H9 (cell line): ENCODE measurements at regions not wholly inside any gene's neighbourhood (a gene's known extent, or its start where the extent isn't known, plus 50 kb on each side); places are given as distances from the start of the nearest gene placed in this dataset.

Experiments
- DNase-seq: peaks from one replicate; pipeline ENCODE4 v3.0.0-alpha.2; 2017
- H2AFZ ChIP-seq: one replicate; pipeline ENCODE4 v1.6.1; 2013; ENCODE audit warnings: mild to moderate bottlenecking, low read length, control low read depth, moderate library complexity
- H2AK5ac ChIP-seq: 2 replicates; pipeline ENCODE4 v1.6.1; 2013; ENCODE audit warnings: low read length, control low read depth, mixed read lengths; ENCODE audit not compliant: insufficient read length
- H2BK120ac ChIP-seq: one replicate; pipeline ENCODE4 v1.6.1; 2013; ENCODE audit warnings: low read depth, mild to moderate bottlenecking, low read length, control low read depth, inconsistent platforms; ENCODE audit not compliant: poor library complexity, severe bottlenecking
- H2BK12ac ChIP-seq: 2 replicates; pipeline ENCODE4 v1.6.1; 2013; ENCODE audit warnings: low read length, control low read depth, mixed read lengths, low read depth; ENCODE audit not compliant: insufficient read length
- H2BK15ac ChIP-seq: 2 replicates; pipeline ENCODE4 v1.6.1; 2013; ENCODE audit warnings: low read depth, low read length, control low read depth
- H2BK20ac ChIP-seq: one replicate; pipeline ENCODE4 v1.6.1; 2013; ENCODE audit warnings: low read depth, mild to moderate bottlenecking, low read length, control low read depth, inconsistent platforms; ENCODE audit not compliant: poor library complexity, severe bottlenecking
- H2BK5ac ChIP-seq: 2 replicates; pipeline ENCODE4 v1.6.1; 2013; ENCODE audit warnings: low read length, control low read depth, mixed read lengths; ENCODE audit not compliant: insufficient read length
- H3K14ac ChIP-seq: 2 replicates; pipeline ENCODE4 v1.6.1; 2013; ENCODE audit warnings: low read length, control low read depth; ENCODE audit not compliant: insufficient read depth
- H3K18ac ChIP-seq: 2 replicates; pipeline ENCODE4 v1.6.1; 2013; ENCODE audit warnings: low read depth, mild to moderate bottlenecking, mixed read lengths, low read length, control low read depth; ENCODE audit not compliant: insufficient read length
- H3K23ac ChIP-seq: 2 replicates; pipeline ENCODE4 v1.6.1; 2013; ENCODE audit warnings: low read length, control low read depth, mixed read lengths, low read depth; ENCODE audit not compliant: insufficient read length
- H3K23me2 ChIP-seq: 2 replicates; pipeline ENCODE4 v1.6.1; 2013; ENCODE audit warnings: low read depth, mild to moderate bottlenecking, mixed read lengths, low read length, control low read depth; ENCODE audit not compliant: insufficient read length, poor library complexity, severe bottlenecking
- H3K27ac ChIP-seq: 2 replicates; pipeline ENCODE4 v1.5.1; 2013; ENCODE audit warnings: low read length, control low read depth, mixed read lengths, low read depth; ENCODE audit not compliant: insufficient read length
- H3K27me3 ChIP-seq: 2 replicates; pipeline ENCODE4 v1.6.1; 2013; ENCODE audit warnings: low read length, control low read depth, inconsistent platforms; ENCODE audit not compliant: insufficient read depth
- H3K4ac ChIP-seq: 2 replicates; pipeline ENCODE4 v1.6.1; 2013; ENCODE audit warnings: low read depth, mild to moderate bottlenecking, control low read depth, inconsistent platforms, low read length, moderate library complexity
- H3K4me1 ChIP-seq: 2 replicates; pipeline ENCODE4 v1.6.1; 2013; ENCODE audit warnings: low read length, control low read depth, inconsistent platforms; ENCODE audit not compliant: insufficient read depth
- H3K4me2 ChIP-seq: 2 replicates; pipeline ENCODE4 v1.6.1; 2013; ENCODE audit warnings: low read length, control low read depth, mixed read lengths; ENCODE audit not compliant: insufficient read length, insufficient read depth
- H3K56ac ChIP-seq: 2 replicates; pipeline ENCODE4 v1.6.1; 2013; ENCODE audit warnings: low read depth, mild to moderate bottlenecking, mixed read lengths, low read length, control low read depth; ENCODE audit not compliant: insufficient read length
- H3K79me1 ChIP-seq: 2 replicates; pipeline ENCODE4 v1.6.1; 2013; ENCODE audit warnings: low read depth, mild to moderate bottlenecking, moderate library complexity, low read length, control low read depth, inconsistent platforms; ENCODE audit not compliant: insufficient read depth, poor library complexity, severe bottlenecking
- H3K79me2 ChIP-seq: 2 replicates; pipeline ENCODE4 v1.6.1; 2013; ENCODE audit warnings: low read length, control low read depth, inconsistent platforms; ENCODE audit not compliant: insufficient read depth
- H3K9ac ChIP-seq: 2 replicates; pipeline ENCODE4 v1.6.1; 2013; ENCODE audit warnings: low read length, control low read depth, mixed read lengths; ENCODE audit not compliant: insufficient read length; ENCODE audit errors: extremely low read depth
- H3K9me3 ChIP-seq: one replicate; pipeline ENCODE4 v1.6.1; 2013; ENCODE audit warnings: low read depth, low read length, inconsistent platforms; ENCODE audit not compliant: control insufficient read depth
- H3T11ph ChIP-seq: one replicate; pipeline ENCODE4 v1.6.1; 2013; ENCODE audit warnings: mild to moderate bottlenecking, low read length, control low read depth, inconsistent platforms
- H4K20me1 ChIP-seq: one replicate; pipeline ENCODE4 v1.6.1; 2013; ENCODE audit not compliant: control insufficient read depth, insufficient read length, insufficient read depth
- H4K5ac ChIP-seq: 2 replicates; pipeline ENCODE4 v1.6.1; 2013; ENCODE audit warnings: low read depth, mild to moderate bottlenecking, mixed read lengths, low read length, control low read depth; ENCODE audit not compliant: insufficient read length
- H4K8ac ChIP-seq: replicated peaks from 2 replicates; pipeline ENCODE4 v1.6.1; 2013; ENCODE audit warnings: low read length, control low read depth, mixed read lengths, low read depth; ENCODE audit not compliant: insufficient read length
- H4K91ac ChIP-seq: 2 replicates; pipeline ENCODE4 v1.6.1; 2013; ENCODE audit warnings: low read depth, mild to moderate bottlenecking, moderate library complexity, mixed read lengths, low read length, control low read depth; ENCODE audit not compliant: insufficient read length
- H3K27ac Mint-ChIP-seq, 3 experiments: 2 replicates in 2 of 3; 3 replicates in 1 of 3; pipeline ENCODE4 v1.8.0; 2020 to 2021; ENCODE audit warnings: mixed read lengths in 3 of 3, mild to moderate bottlenecking in 1 of 3, moderate library complexity in 1 of 3
- H3K27me3 Mint-ChIP-seq: 2 replicates; pipeline ENCODE4 v1.8.0; 2021; ENCODE audit warnings: low read depth, mild to moderate bottlenecking, moderate library complexity, mixed read lengths
- H3K36me3 Mint-ChIP-seq, 3 experiments: 2 replicates in 2 of 3; 3 replicates in 1 of 3; pipeline ENCODE4 v1.8.0; 2020 to 2021; ENCODE audit warnings: low read depth in 3 of 3, mixed read lengths in 3 of 3; ENCODE audit not compliant: insufficient read depth in 1 of 3
- H3K4me1 Mint-ChIP-seq, 2 experiments: 2 replicates each; pipeline ENCODE4 v1.8.0; 2020; ENCODE audit warnings: mixed read lengths in 2 of 2
- H3K4me3 Mint-ChIP-seq, 2 experiments: 2 replicates in 1 of 2; 3 replicates in 1 of 2; pipeline ENCODE4 v1.8.0; 2020 to 2021; ENCODE audit warnings: mild to moderate bottlenecking in 2 of 2, mixed read lengths in 2 of 2, moderate library complexity in 1 of 2
- H3K9me3 Mint-ChIP-seq, 2 experiments: 2 replicates in 1 of 2; 3 replicates in 1 of 2; pipeline ENCODE4 v1.8.0; 2020; ENCODE audit warnings: mild to moderate bottlenecking in 2 of 2, mixed read lengths in 2 of 2, moderate library complexity in 1 of 2
- WGBS: extraction: QIAGEN DNeasy Blood & Tissue Kit; methylation state at CpG from one replicate; pipeline ENCODE4 v1.1.7; 2013; ENCODE audit warnings: missing lambda C conversion rate, low lambda C conversion rate, mixed read lengths; ENCODE audit not compliant: insufficient read length; ENCODE audit errors: extremely low coverage; 5-methylcytosine and 5-hydroxymethylcytosine counted together
- TF ChIP-seq, protein P1 (sequence below): fragments of 200-600 bp; sonication (generic); conservative IDR thresholded peaks from 3 replicates; pipeline ENCODE4 v1.8.0; 2021; ENCODE audit warnings: antibody characterized with exemption, mild to moderate bottlenecking

DNA sequence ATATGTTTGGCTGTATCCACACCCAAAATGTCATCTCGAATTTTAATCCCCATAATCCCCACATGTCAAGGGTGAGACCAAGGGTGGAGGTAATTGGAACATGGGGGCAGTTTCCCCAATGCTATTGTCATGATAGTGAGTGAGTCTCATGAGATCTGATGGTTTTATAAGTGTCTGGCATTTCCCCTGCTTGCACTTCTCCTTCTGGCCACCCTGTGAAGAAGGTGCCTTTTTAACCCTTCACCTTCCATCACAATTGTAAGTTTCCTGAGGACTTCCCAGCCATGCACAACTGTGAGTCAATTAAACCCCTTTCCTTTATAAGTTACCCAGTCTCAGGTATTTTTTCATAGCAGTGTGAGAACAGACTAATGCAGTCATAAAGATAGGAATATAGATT, 216.7 kb upstream of the SSTR1 start:
- Histone ChIP-seq H2AFZ (no peak overlapping the region), H2BK120ac (no peak overlapping the region), H4K5ac (no peak overlapping the region), H4K8ac (no peak overlapping the region), H3K9ac (no peak overlapping the region), H3K14ac (no peak overlapping the region), H3K23ac (no peak overlapping the region), H3K56ac (no peak overlapping the region), H3K4me1 (peaks cover 11% of the 10 kb centered on the region; the same call in 1 of the 2 replicates), H2BK15ac (no peak overlapping the region), H2AK5ac (no peak overlapping the region), H4K91ac (no peak overlapping the region), H3K27me3 (no peaks in the 10 kb centered on the region), H3K18ac (no peak overlapping the region), H3T11ph (no peak overlapping the region), H3K4ac (no peak overlapping the region), H4K20me1 (no peaks in the 10 kb centered on the region), H3K79me1 (no peaks in the 10 kb centered on the region), H3K23me2 (no peaks in the 10 kb centered on the region), H2BK12ac (no peak overlapping the region), H2BK20ac (no peak overlapping the region), H3K4me2 (no peak overlapping the region), H3K79me2 (no peaks in the 10 kb centered on the region), H3K27ac (no peak overlapping the region), H3K9me3 (no peaks in the 10 kb centered on the region), H2BK5ac (no peak overlapping the region)
- TF ChIP-seq, protein P1, sequence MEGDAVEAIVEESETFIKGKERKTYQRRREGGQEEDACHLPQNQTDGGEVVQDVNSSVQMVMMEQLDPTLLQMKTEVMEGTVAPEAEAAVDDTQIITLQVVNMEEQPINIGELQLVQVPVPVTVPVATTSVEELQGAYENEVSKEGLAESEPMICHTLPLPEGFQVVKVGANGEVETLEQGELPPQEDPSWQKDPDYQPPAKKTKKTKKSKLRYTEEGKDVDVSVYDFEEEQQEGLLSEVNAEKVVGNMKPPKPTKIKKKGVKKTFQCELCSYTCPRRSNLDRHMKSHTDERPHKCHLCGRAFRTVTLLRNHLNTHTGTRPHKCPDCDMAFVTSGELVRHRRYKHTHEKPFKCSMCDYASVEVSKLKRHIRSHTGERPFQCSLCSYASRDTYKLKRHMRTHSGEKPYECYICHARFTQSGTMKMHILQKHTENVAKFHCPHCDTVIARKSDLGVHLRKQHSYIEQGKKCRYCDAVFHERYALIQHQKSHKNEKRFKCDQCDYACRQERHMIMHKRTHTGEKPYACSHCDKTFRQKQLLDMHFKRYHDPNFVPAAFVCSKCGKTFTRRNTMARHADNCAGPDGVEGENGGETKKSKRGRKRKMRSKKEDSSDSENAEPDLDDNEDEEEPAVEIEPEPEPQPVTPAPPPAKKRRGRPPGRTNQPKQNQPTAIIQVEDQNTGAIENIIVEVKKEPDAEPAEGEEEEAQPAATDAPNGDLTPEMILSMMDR = peak; percentile 21; the same call in 1 of the 3 replicates
- Mint-ChIP-seq H3K36me3 (peaks cover 4 to 12% (median 4%) of the 10 kb centered on the region in 3 experiments; a peak in 5 of 7 replicates), H3K27me3 (no peaks in the 10 kb centered on the region), H3K4me1 (peaks cover 47 to 52% of the 10 kb centered on the region in 2 experiments), H3K4me3 (no peak overlapping the region), H3K9me3 (peaks cover 0 to 8% of the 10 kb centered on the region in 2 experiments; a peak in 3 of 5 replicates), H3K27ac (peak overlapping the region in 1 of 3 experiments; percentile 40; a peak in 2 of 7 replicates)
- no CpG with 5 or more reads among the region's 1 CpG for WGBS
- no peak for DNase-seq
